ENCODE measurements at regions not wholly inside any gene's neighbourhood (a gene's known extent, or its start where the extent isn't known, plus 50 kb on each side); places are given as distances from the start of the nearest gene placed in this dataset.

DNA sequence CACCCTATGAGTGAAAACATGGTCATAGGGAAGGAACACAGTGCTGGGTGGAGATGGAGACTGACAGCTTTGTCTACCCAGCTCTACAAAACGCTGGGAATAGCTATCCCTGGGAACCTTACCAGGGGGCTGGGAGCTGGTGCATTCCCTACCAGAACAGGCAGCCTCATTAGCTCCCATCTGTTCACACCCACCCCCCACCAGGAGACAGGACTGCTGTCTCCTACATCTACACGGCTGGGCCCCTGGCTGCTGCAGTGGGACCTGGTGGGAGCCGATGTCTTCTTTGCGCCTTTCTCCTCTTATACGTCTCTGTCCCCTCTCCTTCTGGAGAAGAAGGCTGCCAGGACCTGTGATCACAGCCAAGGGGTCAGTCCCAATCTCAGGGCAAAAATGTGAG is 90.8 kb downstream of the UQCRFS1 start:
- TF ChIP-seq, protein P1, sequence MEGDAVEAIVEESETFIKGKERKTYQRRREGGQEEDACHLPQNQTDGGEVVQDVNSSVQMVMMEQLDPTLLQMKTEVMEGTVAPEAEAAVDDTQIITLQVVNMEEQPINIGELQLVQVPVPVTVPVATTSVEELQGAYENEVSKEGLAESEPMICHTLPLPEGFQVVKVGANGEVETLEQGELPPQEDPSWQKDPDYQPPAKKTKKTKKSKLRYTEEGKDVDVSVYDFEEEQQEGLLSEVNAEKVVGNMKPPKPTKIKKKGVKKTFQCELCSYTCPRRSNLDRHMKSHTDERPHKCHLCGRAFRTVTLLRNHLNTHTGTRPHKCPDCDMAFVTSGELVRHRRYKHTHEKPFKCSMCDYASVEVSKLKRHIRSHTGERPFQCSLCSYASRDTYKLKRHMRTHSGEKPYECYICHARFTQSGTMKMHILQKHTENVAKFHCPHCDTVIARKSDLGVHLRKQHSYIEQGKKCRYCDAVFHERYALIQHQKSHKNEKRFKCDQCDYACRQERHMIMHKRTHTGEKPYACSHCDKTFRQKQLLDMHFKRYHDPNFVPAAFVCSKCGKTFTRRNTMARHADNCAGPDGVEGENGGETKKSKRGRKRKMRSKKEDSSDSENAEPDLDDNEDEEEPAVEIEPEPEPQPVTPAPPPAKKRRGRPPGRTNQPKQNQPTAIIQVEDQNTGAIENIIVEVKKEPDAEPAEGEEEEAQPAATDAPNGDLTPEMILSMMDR (IDR thresholded peaks at IDR 0.05): no peak
- TF ChIP-seq POLR2AphosphoS5 (IDR thresholded peaks at IDR 0.05): no peak

Data from sigmoid colon (tissue), 4 donors.